Loucy (cell line): ENCODE measurements at regions not wholly inside any gene's neighbourhood (a gene's known extent, or its start where the extent isn't known, plus 50 kb on each side); places are given as distances from the start of the nearest gene placed in this dataset.

Experiments
- H2AFZ ChIP-seq: fragments of 200-600 bp; sonication (generic); 2 replicates; pipeline ENCODE4 v1.6.0; 2016; ENCODE audit warnings: antibody characterized with exemption, mild to moderate bottlenecking, low read length, moderate library complexity
- H3F3A ChIP-seq: fragments of 200-600 bp; 2 replicates; pipeline ENCODE4 v1.6.0; 2016; ENCODE audit warnings: antibody characterized with exemption, low read depth, mild to moderate bottlenecking
- H3K27me3 ChIP-seq: fragments of 200-600 bp; sonication (generic); 2 replicates; pipeline ENCODE4 v1.6.1; 2014; ENCODE audit warnings: low read length, mild to moderate bottlenecking; ENCODE audit not compliant: insufficient read depth, poor library complexity, severe bottlenecking
- H3K36me3 ChIP-seq: fragments of 200-600 bp; sonication (generic); 2 replicates; pipeline ENCODE4 v1.6.1; 2016; ENCODE audit warnings: low read length; ENCODE audit not compliant: insufficient read depth
- H3K4me1 ChIP-seq: fragments of 200-600 bp; sonication (generic); 2 replicates; pipeline ENCODE4 v1.5.1; 2014; ENCODE audit warnings: low read length, mild to moderate bottlenecking; ENCODE audit not compliant: insufficient read depth, poor library complexity, severe bottlenecking
- H3K4me2 ChIP-seq: fragments of 200-600 bp; sonication (generic); 2 replicates; pipeline ENCODE4 v1.6.0; 2014; ENCODE audit warnings: antibody characterized with exemption, low read length, low read depth, mild to moderate bottlenecking; ENCODE audit not compliant: poor library complexity, severe bottlenecking
- H3K4me3 ChIP-seq: fragments of 200-600 bp; sonication (generic); 2 replicates; pipeline ENCODE4 v1.5.1; 2014; ENCODE audit warnings: low read length, mild to moderate bottlenecking, mixed read lengths; ENCODE audit not compliant: poor library complexity, severe bottlenecking
- H3K79me2 ChIP-seq: fragments of 200-600 bp; sonication (generic); 2 replicates; pipeline ENCODE4 v1.6.1; 2014; ENCODE audit warnings: low read length; ENCODE audit not compliant: insufficient read depth
- H3K9ac ChIP-seq: fragments of 200-600 bp; sonication (generic); 2 replicates; pipeline ENCODE4 v1.6.0; 2014; ENCODE audit warnings: mild to moderate bottlenecking, low read depth, low read length, moderate library complexity; ENCODE audit not compliant: poor library complexity, severe bottlenecking
- H3K9me2 ChIP-seq: fragments of 200-600 bp; sonication (generic); replicated peaks from 2 replicates; pipeline ENCODE4 v1.6.1; 2016; ENCODE audit warnings: low read depth, low read length, mixed read lengths
- H3K9me3 ChIP-seq: fragments of 200-600 bp; sonication (generic); 2 replicates; pipeline ENCODE4 v1.6.1; 2014; ENCODE audit warnings: mild to moderate bottlenecking, antibody characterized with exemption, low read length, low read depth; ENCODE audit not compliant: insufficient read depth
- H4K20me1 ChIP-seq: fragments of 200-600 bp; sonication (generic); 2 replicates; pipeline ENCODE4 v1.6.0; 2014; ENCODE audit warnings: antibody characterized with exemption, low read length, mild to moderate bottlenecking; ENCODE audit not compliant: insufficient read depth, poor library complexity, severe bottlenecking
- EZH2phosphoT487 ChIP-seq: fragments of 200-600 bp; IDR thresholded peaks from 2 replicates; pipeline ENCODE4 v1.6.1; 2018; ENCODE audit warnings: antibody characterized with exemption, mild to moderate bottlenecking, moderate library complexity, borderline replicate concordance
- TF ChIP-seq, protein P1 (sequence below): fragments of 200-600 bp; sonication (generic); conservative IDR thresholded peaks from 2 replicates; pipeline ENCODE4 v1.5.1; 2014; ENCODE audit warnings: mild to moderate bottlenecking, antibody characterized with exemption, low read length

DNA sequence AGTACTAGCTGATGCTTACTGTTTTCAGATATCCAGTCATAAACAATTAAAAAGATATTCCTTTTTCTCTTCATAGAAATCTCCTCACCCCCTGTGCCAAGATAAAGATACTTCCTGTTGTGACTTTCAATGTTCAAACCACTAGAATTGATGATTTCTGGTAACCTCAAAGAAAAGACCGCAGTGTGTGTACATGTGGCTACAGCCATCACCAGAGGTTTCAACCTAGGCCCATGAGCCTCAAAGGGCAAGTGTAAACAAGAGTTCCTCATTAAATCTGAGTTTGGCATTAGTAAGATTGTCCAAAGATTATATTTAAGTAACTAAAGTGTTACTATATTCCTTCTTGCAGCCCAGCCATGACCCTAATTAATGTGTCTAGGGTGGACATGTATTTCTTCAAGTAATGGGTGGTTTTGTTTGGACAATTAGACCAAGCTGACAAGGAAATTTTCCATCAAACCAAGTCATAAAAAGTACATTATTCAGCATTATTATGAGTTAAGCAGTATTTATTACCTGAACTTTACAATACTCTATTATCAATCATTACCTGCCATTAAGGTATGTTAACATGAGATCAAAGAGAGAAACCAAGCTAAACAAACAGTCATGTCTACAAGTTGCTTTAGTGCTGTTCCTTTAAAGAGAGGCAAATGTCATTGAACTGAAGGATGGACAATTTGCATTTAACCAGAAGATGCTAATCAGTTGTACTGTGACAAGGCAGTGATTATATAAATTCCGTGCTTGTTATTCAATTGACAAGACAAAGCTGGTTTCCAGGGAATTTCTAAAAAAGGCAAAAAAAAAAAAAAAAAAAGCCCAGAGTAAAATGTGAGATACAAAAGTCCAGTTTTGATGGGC is 382.7 kb downstream of the LNPK start:
- Histone ChIP-seq H3K36me3 (no peaks in the 10 kb centered on the region), H3K4me1 (no peaks in the 10 kb centered on the region), H3K9me2 (no peaks in the 10 kb centered on the region), H3K4me2 (no peak overlapping the region), H4K20me1 (no peaks in the 10 kb centered on the region), H3K9me3 (no peaks in the 10 kb centered on the region; the same call in 1 of the 2 replicates), H3K79me2 (no peaks in the 10 kb centered on the region), H3K9ac (no peak overlapping the region), H3K27me3 (no peaks in the 10 kb centered on the region), H2AFZ (no peak overlapping the region), H3K4me3 (no peak overlapping the region), H3F3A (no peaks in the 10 kb centered on the region)
- TF ChIP-seq EZH2phosphoT487: no peak
- TF ChIP-seq, protein P1, sequence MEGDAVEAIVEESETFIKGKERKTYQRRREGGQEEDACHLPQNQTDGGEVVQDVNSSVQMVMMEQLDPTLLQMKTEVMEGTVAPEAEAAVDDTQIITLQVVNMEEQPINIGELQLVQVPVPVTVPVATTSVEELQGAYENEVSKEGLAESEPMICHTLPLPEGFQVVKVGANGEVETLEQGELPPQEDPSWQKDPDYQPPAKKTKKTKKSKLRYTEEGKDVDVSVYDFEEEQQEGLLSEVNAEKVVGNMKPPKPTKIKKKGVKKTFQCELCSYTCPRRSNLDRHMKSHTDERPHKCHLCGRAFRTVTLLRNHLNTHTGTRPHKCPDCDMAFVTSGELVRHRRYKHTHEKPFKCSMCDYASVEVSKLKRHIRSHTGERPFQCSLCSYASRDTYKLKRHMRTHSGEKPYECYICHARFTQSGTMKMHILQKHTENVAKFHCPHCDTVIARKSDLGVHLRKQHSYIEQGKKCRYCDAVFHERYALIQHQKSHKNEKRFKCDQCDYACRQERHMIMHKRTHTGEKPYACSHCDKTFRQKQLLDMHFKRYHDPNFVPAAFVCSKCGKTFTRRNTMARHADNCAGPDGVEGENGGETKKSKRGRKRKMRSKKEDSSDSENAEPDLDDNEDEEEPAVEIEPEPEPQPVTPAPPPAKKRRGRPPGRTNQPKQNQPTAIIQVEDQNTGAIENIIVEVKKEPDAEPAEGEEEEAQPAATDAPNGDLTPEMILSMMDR: no peak

DNA sequence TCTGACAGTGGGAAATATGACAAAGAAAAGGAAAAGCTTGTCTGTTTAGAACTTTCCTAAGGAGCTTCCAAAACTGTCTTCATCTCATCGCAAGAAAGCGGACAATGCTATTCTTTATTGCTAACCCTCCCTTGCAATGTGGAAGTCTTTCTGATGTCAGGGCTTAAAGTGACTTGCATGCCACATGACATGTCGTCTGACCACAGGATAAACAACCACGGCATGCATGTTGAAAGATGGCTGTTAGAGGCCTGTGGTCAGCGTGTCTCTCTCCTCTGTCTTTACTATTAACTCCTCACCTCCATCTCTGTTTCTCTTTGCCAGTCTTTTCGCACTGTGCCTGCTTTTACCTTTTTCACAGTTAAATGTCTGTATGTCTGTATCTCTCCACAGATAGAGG is 389.8 kb downstream of the LNPK start:
- Histone ChIP-seq H4K20me1 (no peaks in the 10 kb centered on the region), H3K4me3 (no peak overlapping the region), H3K9me2 (no peaks in the 10 kb centered on the region), H3F3A (no peaks in the 10 kb centered on the region), H2AFZ (peak overlapping the region; percentile 27; the same call in 1 of the 2 replicates), H3K4me1 (peaks cover 11% of the 10 kb centered on the region), H3K9ac (no peak overlapping the region), H3K79me2 (no peaks in the 10 kb centered on the region), H3K9me3 (no peaks in the 10 kb centered on the region), H3K27me3 (no peaks in the 10 kb centered on the region), H3K4me2 (no peak overlapping the region), H3K36me3 (no peaks in the 10 kb centered on the region)
- no peak for TF ChIP-seq EZH2phosphoT487

DNA sequence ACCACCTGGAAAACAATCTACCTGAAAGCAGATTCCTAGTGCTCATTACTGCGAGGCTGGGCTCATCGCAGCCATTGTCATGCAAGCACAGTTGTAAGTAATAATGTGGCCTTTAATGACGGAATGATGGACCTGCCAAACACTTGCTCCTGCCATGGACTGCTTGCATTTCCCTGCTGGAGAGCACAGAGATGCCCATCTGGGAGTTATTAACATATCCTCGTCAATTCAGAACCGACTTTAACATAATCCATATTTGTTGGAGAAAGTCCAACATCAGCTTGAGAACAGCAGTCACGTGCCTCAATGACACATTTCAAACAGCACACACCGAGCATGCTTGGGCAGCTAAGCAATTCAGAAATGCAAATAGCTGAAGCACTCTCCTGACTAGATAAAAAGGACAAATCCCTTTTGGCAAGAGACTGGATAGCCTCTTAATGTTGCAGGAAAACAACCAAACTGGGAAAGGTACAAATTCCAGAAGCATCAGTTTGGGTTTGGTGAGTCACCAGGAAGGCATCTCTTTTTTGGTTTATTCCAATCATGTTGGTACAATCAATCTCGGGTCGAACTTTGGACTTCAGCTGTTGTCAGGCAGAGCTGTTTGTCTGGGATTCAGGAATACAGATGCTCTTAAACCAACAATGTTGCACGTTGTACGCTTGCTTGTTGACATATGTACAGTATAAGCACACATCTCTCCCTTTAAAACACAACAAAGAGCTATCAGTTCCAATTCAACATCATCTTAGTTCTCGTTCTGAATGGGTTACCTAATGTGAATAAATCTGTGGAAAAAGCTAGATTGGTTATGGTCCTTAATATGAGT is 395.8 kb downstream of the LNPK start:
- Histone ChIP-seq H2AFZ (no peak overlapping the region), H3K9me3 (no peaks in the 10 kb centered on the region), H3K79me2 (no peaks in the 10 kb centered on the region), H3K36me3 (no peaks in the 10 kb centered on the region), H3K9ac (no peak overlapping the region), H4K20me1 (no peaks in the 10 kb centered on the region), H3K4me3 (no peak overlapping the region), H3F3A (no peaks in the 10 kb centered on the region), H3K9me2 (no peaks in the 10 kb centered on the region), H3K27me3 (no peaks in the 10 kb centered on the region), H3K4me2 (no peak overlapping the region), H3K4me1 (peaks cover 4% of the 10 kb centered on the region)
- no peak for TF ChIP-seq EZH2phosphoT487

DNA sequence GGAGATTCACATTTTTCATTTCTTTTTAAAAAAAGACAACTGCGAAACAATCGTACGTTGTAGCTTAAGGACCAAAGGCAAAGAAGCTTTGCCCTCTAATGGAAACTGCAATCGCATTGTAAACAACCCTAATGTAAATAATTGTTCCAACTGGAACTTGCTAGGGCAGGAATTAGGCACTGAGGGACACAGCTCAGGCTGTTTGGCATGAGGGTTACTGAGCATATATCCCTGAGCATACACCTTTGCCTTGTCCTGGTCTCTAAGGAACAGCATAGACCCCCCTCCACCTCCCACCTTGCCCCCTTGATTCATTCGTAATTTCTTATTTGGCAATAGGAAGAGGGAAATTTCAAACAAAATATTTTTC is 396.4 kb downstream of the LNPK start:
- Histone ChIP-seq H3K4me1 (peaks cover 4% of the 10 kb centered on the region), H3K9ac (no peak overlapping the region), H2AFZ (no peak overlapping the region), H3K79me2 (no peaks in the 10 kb centered on the region), H4K20me1 (no peaks in the 10 kb centered on the region), H3K4me3 (no peak overlapping the region), H3K36me3 (no peaks in the 10 kb centered on the region), H3K9me2 (no peaks in the 10 kb centered on the region), H3F3A (no peaks in the 10 kb centered on the region), H3K4me2 (no peak overlapping the region), H3K9me3 (no peaks in the 10 kb centered on the region), H3K27me3 (no peaks in the 10 kb centered on the region)
- TF ChIP-seq EZH2phosphoT487: no peak
- TF ChIP-seq, protein P1: no peak
